Ecto neural progenitor cell (in vitro differentiated cells): ENCODE measurements at regions not wholly inside any gene's neighbourhood (a gene's known extent, or its start where the extent isn't known, plus 50 kb on each side); places are given as distances from the start of the nearest gene placed in this dataset.
"Not testable (repeated sequence)": the region's sequence is repeated elsewhere in the genome, so short reads cannot be mapped to it uniquely, and the experiment has no call there.

Experiments
- DNase-seq: peaks from one replicate; pipeline ENCODE4 v3.0.0-alpha.2; 2018; ENCODE audit warnings: low spot score

GRCh38 chr6:14290772-14291330 lies 173.3 kb downstream of the CD83 start:
- no peak for DNase-seq

GRCh38 chr6:14291331-14291730 lies 173.8 kb downstream of the CD83 start:
- no peak for DNase-seq

- no peak for DNase-seq
Observed at GRCh38 chr6:14292119-14292518, 174.5 kb downstream of the CD83 start.

GRCh38 chr6:14294270-14294951 lies 176.8 kb downstream of the CD83 start:
- no peak for DNase-seq

GRCh38 chr6:14296698-14297097 lies 179.1 kb downstream of the CD83 start:
- DNase-seq = not testable (repeated sequence)

- not testable (repeated sequence) for DNase-seq
Observed at GRCh38 chr6:14297118-14297517, 179.5 kb downstream of the CD83 start.

GRCh38 chr6:14300189-14300588 lies 182.6 kb downstream of the CD83 start:
- not testable (repeated sequence) for DNase-seq

GRCh38 chr6:14300721-14301120 lies 183.1 kb downstream of the CD83 start:
- DNase-seq = not testable (repeated sequence)

- DNase-seq = not testable (repeated sequence)
Observed at GRCh38 chr6:14301477-14301876, 183.9 kb downstream of the CD83 start.

GRCh38 chr6:14305131-14305530 lies 187.6 kb downstream of the CD83 start:
- DNase-seq = no peak

GRCh38 chr6:14305624-14306023 lies 188.1 kb downstream of the CD83 start:
- no peak for DNase-seq

- DNase-seq = no peak
Observed at GRCh38 chr6:14306151-14306906, 188.8 kb downstream of the CD83 start.

GRCh38 chr6:14309516-14309915 lies 191.9 kb downstream of the CD83 start:
- no peak for DNase-seq

- DNase-seq = no peak
Observed at GRCh38 chr6:14309951-14310445, 192.4 kb downstream of the CD83 start.

GRCh38 chr6:14310960-14311359 lies 193.4 kb downstream of the CD83 start:
- DNase-seq = no peak

- no peak for DNase-seq
Observed at GRCh38 chr6:14312587-14312986, 195.0 kb downstream of the CD83 start.

- no peak for DNase-seq
Observed at GRCh38 chr6:14313248-14313647, 195.7 kb downstream of the CD83 start.

GRCh38 chr6:14315353-14315752 lies 197.8 kb downstream of the CD83 start:
- DNase-seq = no peak

- DNase-seq = no peak
Observed at GRCh38 chr6:14316651-14317386, 199.2 kb downstream of the CD83 start.

GRCh38 chr6:14317387-14317970 lies 199.9 kb downstream of the CD83 start:
- DNase-seq = no peak

- no peak for DNase-seq
Observed at GRCh38 chr6:14320332-14320731, 202.8 kb downstream of the CD83 start.
